Neural crest cell (in vitro differentiated cells): ENCODE measurements at regions not wholly inside any gene's neighbourhood (a gene's known extent, or its start where the extent isn't known, plus 50 kb on each side); places are given as distances from the start of the nearest gene placed in this dataset.

ENCODE experiments used
- DNase-seq: peaks from one replicate; pipeline ENCODE4 v3.0.0; 2021; ENCODE audit warnings: low read depth, mixed read lengths, low spot score
- H3K27ac Mint-ChIP-seq: one replicate; pipeline ENCODE4 v1.8.0; 2021; ENCODE audit warnings: mild to moderate bottlenecking, mixed read lengths; ENCODE audit not compliant: unreplicated experiment
- H3K27me3 Mint-ChIP-seq: 2 replicates; pipeline ENCODE4 v1.8.0; 2021; ENCODE audit warnings: low read depth, mild to moderate bottlenecking, mixed read lengths
- H3K36me3 Mint-ChIP-seq: 2 replicates; pipeline ENCODE4 v1.8.0; 2021; ENCODE audit warnings: low read depth, mild to moderate bottlenecking, mixed read lengths
- H3K4me1 Mint-ChIP-seq: 2 replicates; pipeline ENCODE4 v1.8.0; 2021; ENCODE audit warnings: mixed read lengths
- H3K4me3 Mint-ChIP-seq: one replicate; pipeline ENCODE4 v1.8.0; 2021; ENCODE audit warnings: mild to moderate bottlenecking, mixed read lengths
- H3K9me3 Mint-ChIP-seq: 2 replicates; pipeline ENCODE4 v1.8.0; 2021; ENCODE audit warnings: mixed read lengths
- TF ChIP-seq, protein P1 (sequence below): fragments of 200-600 bp; sonication (generic); conservative IDR thresholded peaks from 2 replicates; pipeline ENCODE4 v1.5.0; 2021; ENCODE audit warnings: antibody characterized with exemption, mild to moderate bottlenecking

DNA sequence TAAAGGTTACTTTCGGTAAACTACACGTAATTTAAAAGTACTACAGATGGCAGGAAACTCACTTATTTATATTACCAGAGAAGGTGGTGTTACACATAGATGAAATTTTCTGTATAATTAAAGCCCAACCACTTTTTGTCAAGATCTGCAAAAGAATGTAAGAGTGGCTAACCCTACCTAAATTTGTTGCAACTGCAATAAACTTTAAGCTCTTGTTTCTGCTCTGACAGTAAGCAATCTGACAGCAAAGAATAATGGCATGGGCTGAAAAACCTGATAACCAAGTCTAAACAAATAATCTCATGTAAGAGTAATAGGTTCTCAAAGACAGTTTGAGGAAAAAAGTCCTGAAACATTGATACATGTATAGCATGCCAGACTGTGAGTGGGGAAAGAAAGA is 897.3 kb downstream of the TUSC7 start:
- Mint-ChIP-seq H3K4me3 (no peak overlapping the region), H3K9me3 (peaks cover 2% of the 10 kb centered on the region), H3K4me1 (peaks cover 11% of the 10 kb centered on the region), H3K27me3 (no peaks in the 10 kb centered on the region), H3K36me3 (no peaks in the 10 kb centered on the region), H3K27ac (no peak overlapping the region)
- TF ChIP-seq, protein P1, sequence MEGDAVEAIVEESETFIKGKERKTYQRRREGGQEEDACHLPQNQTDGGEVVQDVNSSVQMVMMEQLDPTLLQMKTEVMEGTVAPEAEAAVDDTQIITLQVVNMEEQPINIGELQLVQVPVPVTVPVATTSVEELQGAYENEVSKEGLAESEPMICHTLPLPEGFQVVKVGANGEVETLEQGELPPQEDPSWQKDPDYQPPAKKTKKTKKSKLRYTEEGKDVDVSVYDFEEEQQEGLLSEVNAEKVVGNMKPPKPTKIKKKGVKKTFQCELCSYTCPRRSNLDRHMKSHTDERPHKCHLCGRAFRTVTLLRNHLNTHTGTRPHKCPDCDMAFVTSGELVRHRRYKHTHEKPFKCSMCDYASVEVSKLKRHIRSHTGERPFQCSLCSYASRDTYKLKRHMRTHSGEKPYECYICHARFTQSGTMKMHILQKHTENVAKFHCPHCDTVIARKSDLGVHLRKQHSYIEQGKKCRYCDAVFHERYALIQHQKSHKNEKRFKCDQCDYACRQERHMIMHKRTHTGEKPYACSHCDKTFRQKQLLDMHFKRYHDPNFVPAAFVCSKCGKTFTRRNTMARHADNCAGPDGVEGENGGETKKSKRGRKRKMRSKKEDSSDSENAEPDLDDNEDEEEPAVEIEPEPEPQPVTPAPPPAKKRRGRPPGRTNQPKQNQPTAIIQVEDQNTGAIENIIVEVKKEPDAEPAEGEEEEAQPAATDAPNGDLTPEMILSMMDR = no peak
- DNase-seq = no peak

DNA sequence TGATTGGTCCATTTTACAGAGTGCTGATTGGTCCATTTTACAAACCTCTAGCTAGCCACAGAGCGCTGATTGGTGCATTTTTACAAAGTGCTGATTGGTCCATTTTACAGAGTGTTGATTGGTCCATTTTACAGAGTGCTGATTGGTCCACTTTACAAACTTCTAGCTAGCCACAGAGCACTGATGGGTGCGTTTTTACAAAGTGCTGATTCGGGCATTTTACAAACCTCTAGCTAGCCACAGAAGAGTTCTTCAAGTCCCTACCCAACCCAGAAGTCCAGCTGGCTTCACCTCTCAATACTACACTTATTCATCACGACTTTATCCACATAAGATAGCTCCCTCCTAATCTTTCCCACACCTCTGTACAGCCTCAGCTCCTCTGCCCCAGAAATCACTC is 899.8 kb downstream of the TUSC7 start:
- DNase-seq = no peak
- no peak overlapping the region for H3K27ac Mint-ChIP-seq
- TF ChIP-seq, protein P1 = no peak
- H3K4me3 Mint-ChIP-seq = no peak overlapping the region
- H3K4me1 Mint-ChIP-seq = no peaks in the 10 kb centered on the region
- H3K27me3 Mint-ChIP-seq = no peaks in the 10 kb centered on the region
- peaks cover 2% of the 10 kb centered on the region for H3K9me3 Mint-ChIP-seq
- H3K36me3 Mint-ChIP-seq = no peaks in the 10 kb centered on the region

DNA sequence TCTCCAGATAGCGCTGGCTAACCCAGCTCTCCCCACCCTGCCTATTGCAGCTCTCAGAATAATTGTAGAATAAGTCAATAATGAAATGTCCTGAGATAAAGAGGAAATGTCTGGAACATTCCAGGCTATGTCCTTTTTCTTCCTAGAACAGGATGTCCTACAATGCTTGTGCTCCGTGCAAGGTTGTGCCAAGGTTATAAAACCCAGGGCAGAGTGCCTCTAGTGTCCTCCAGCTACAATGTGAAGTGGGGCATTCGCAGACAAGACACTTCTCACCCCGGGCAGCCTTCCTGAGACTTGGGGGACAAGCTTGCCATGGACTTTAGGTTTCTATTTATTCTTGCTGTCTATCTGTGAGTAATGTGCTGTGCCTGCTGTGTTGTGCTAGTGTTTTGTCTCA is 900.6 kb downstream of the TUSC7 start:
- no peak overlapping the region for H3K4me3 Mint-ChIP-seq
- no peak overlapping the region for H3K27ac Mint-ChIP-seq
- no peak for DNase-seq
- TF ChIP-seq, protein P1 = no peak
- H3K36me3 Mint-ChIP-seq = no peaks in the 10 kb centered on the region
- H3K4me1 Mint-ChIP-seq = no peaks in the 10 kb centered on the region
- peaks cover 2% of the 10 kb centered on the region for H3K9me3 Mint-ChIP-seq
- no peaks in the 10 kb centered on the region for H3K27me3 Mint-ChIP-seq

DNA sequence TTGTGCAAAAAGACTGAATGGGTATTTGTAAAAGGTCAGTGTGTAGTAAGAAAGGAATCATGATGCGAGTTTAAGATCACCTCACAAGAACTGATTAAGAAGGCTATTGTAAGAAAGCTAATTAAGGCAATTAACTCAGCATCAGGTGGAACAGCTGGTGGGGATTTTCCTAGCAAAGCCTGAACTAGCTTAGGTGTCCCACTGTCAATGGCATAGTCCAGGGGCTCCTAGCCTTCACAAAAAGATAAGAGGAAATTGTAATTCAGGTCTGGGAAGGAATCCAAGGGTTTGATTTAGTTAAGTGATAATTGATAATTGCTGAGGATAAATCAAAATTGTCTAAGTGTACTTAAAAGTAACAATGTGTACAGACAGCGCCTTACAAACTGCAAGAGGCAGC is 901.6 kb downstream of the TUSC7 start:
- H3K36me3 Mint-ChIP-seq = no peaks in the 10 kb centered on the region
- H3K9me3 Mint-ChIP-seq = peaks cover 2% of the 10 kb centered on the region
- H3K27me3 Mint-ChIP-seq = no peaks in the 10 kb centered on the region
- no peak for DNase-seq
- H3K27ac Mint-ChIP-seq = no peak overlapping the region
- no peak overlapping the region for H3K4me3 Mint-ChIP-seq
- TF ChIP-seq, protein P1 = no peak
- H3K4me1 Mint-ChIP-seq = no peaks in the 10 kb centered on the region

DNA sequence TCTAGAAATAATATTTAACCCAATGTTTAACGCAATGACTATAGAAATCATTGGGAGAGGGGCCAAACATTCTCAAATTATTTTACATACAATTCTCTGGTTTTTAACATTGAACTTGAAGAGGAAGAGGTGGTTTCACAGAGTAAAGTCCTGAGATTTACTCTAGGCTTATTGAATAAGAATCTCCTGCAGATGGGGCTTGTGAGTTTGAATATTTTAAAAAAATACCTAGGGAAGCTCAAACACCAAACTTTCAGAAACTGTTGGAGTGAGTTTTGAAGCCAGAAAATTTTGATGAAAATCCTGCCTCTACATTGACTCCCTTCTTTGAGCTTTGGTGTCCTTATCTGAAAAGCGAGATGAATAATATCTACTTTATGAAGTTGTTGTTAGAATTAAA is 906.6 kb downstream of the TUSC7 start:
- H3K36me3 Mint-ChIP-seq = no peaks in the 10 kb centered on the region
- DNase-seq = no peak
- H3K4me3 Mint-ChIP-seq = no peak overlapping the region
- no peak overlapping the region for H3K27ac Mint-ChIP-seq
- H3K27me3 Mint-ChIP-seq = no peaks in the 10 kb centered on the region
- no peaks in the 10 kb centered on the region for H3K4me1 Mint-ChIP-seq
- TF ChIP-seq, protein P1 = no peak
- H3K9me3 Mint-ChIP-seq = no peaks in the 10 kb centered on the region

DNA sequence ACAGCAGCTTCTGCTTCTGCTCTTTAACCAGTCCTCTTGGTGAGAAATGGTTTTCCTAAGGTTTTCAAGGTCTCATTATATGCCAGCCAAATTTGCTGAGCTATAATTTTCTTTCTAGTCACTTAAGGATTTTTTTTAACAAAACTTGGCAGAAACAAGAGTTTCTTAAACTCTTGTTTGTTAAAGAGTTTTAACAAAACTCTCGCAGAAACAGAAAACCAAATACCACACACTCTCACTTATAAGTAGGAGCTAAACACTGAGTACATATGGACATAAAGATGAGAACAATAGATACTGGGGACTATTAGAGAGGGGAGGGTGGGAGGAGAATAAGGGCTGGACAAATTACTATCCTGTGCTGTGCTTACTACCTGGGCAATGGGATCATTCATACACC is 908.3 kb downstream of the TUSC7 start:
- Mint-ChIP-seq H3K27ac (no peak overlapping the region), H3K4me1 (peaks cover 10% of the 10 kb centered on the region), H3K36me3 (no peaks in the 10 kb centered on the region), H3K27me3 (no peaks in the 10 kb centered on the region), H3K9me3 (no peaks in the 10 kb centered on the region), H3K4me3 (no peak overlapping the region)
- TF ChIP-seq, protein P1 = no peak
- no peak for DNase-seq
